Lower lobe of right lung (tissue), 2 donors: ENCODE measurements at regions not wholly inside any gene's neighbourhood (a gene's known extent, or its start where the extent isn't known, plus 50 kb on each side); places are given as distances from the start of the nearest gene placed in this dataset.
A peak's percentile ranks its signal among the peaks of the same experiment; 100 is the strongest.

Source experiments
- ATAC-seq, 2 donors: fragments of 200-7000 bp; cut with Tn5 transposase; one replicate each; pipeline ENCODE4 v1.9.1; 2020 to 2022; ENCODE audit warnings: mild to moderate bottlenecking in 2 of 2, moderate library complexity in 2 of 2
- DNase-seq: peaks from one replicate; pipeline ENCODE4 v3.0.0-alpha.2; 2020
- H3K27ac ChIP-seq: fragments of 200-600 bp; one replicate; pipeline ENCODE4 v1.8.0; 2022
- H3K27me3 ChIP-seq: fragments of 200-600 bp; one replicate; pipeline ENCODE4 v1.8.0; 2022; ENCODE audit warnings: low read depth
- H3K36me3 ChIP-seq: fragments of 200-600 bp; one replicate; pipeline ENCODE4 v1.8.0; 2022; ENCODE audit warnings: mild to moderate bottlenecking
- H3K4me1 ChIP-seq: fragments of 200-600 bp; one replicate; pipeline ENCODE4 v1.8.0; 2022
- H3K4me3 ChIP-seq: fragments of 200-600 bp; one replicate; pipeline ENCODE4 v1.8.0; 2022; ENCODE audit warnings: mild to moderate bottlenecking
- H3K9me3 ChIP-seq: fragments of 200-600 bp; one replicate; pipeline ENCODE4 v1.8.0; 2022
- CTCF ChIP-seq: fragments of 200-600 bp; IDR thresholded peaks from one replicate; pipeline ENCODE4 v1.8.0; 2022; ENCODE audit warnings: antibody characterized with exemption, mild to moderate bottlenecking
- intact Hi-C: fragments of 100-400 bp; cut with DNase I; formaldehyde crosslinking; loops from one replicate; pipeline ENCODE4 v1.11.0; 2022
- donor health status: DM: no; HTN: yes; CAD: no; lungs with severe emphysema.

DNA sequence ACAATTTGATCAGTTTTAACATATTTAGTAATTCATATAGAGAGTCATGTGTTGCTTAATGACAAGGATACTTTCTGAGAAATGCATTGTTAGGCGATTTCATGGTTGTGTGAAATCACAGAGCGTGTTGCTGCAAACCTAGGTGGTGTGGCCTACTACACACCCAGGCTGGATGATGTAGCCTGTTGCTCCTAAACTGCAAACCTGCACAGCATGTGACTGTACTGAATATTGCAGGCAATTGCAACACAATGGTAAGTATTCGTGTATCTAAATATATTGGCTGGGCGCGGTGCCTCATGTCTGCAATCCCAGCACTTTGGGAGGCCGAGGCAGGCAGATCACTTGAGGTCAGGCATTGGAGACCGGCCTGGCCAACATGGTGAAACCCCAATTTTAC lies 73.7 kb upstream of the BAIAP2L1 start:
- Histone ChIP-seq H3K27ac (no peak overlapping the region), H3K27me3 (peaks cover 24% of the 10 kb centered on the region), H3K9me3 (no peaks in the 10 kb centered on the region), H3K36me3 (no peaks in the 10 kb centered on the region), H3K4me1 (peaks cover 7% of the 10 kb centered on the region), H3K4me3 (no peak overlapping the region)
- no peak for TF ChIP-seq CTCF
- DNase-seq, result no peak
- intact Hi-C loops, result no loop called here
- no peak for ATAC-seq

DNA sequence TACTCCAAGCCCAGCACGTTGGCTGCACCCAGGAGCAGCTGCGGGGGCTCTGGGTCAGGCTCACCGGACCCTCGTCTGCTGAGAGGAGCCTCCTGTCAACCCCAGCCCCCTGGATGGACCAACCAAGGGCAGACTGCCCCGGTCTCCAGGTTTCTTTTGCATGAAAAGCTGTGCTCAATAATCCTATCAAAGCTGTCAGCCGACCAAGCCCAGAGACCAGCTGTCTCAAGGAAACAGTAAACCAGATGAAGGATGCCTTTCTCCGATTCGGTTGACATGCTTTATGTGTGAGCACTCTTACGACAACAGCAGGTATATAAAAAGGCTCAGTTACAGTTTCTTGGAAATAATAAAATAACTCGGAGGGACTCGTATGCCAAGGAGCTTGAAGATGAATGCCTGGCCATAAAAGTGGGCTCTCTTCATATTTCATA lies 71.6 kb upstream of the BAIAP2L1 start:
- no peak for ATAC-seq
- TF ChIP-seq CTCF, result no peak
- Histone ChIP-seq H3K4me3 (no peak overlapping the region), H3K27me3 (peaks cover 24% of the 10 kb centered on the region), H3K36me3 (no peaks in the 10 kb centered on the region), H3K9me3 (no peaks in the 10 kb centered on the region), H3K4me1 (peaks cover 7% of the 10 kb centered on the region), H3K27ac (no peak overlapping the region)
- intact Hi-C loops, result no loop called here
- no peak for DNase-seq

GRCh38 chr7:98470485-98471240 lies 69.8 kb upstream of the BAIAP2L1 start:
- ATAC-seq, result peak; percentile 86 to 94
- Histone ChIP-seq H3K9me3 (no peaks in the 10 kb centered on the region), H3K4me3 (peak overlapping the region; percentile 21), H3K4me1 (peaks cover 7% of the 10 kb centered on the region), H3K36me3 (no peaks in the 10 kb centered on the region), H3K27ac (no peak overlapping the region), H3K27me3 (peaks cover 24% of the 10 kb centered on the region)
- intact Hi-C loops, result no loop called here
- no peak for TF ChIP-seq CTCF
- peak; percentile 78 for DNase-seq

- Histone ChIP-seq H3K27me3 (peaks cover 24% of the 10 kb centered on the region), H3K4me3 (no peak overlapping the region), H3K36me3 (no peaks in the 10 kb centered on the region), H3K27ac (no peak overlapping the region), H3K4me1 (peaks cover 7% of the 10 kb centered on the region), H3K9me3 (no peaks in the 10 kb centered on the region)
- no peak for ATAC-seq
- TF ChIP-seq CTCF, result no peak
- no peak for DNase-seq
- intact Hi-C loops, result no loop called here
Observed at GRCh38 chr7:98469088-98469487, 68.2 kb upstream of the BAIAP2L1 start.

- ATAC-seq (no peak), DNase-seq (no peak)
- no peaks in the 10 kb centered on the region for H3K9me3 ChIP-seq
- peaks cover 7% of the 10 kb centered on the region for H3K4me1 ChIP-seq
- intact Hi-C loops, result no loop called here
- H3K27me3 ChIP-seq, result peaks cover 24% of the 10 kb centered on the region
- no peak overlapping the region for H3K27ac ChIP-seq
- no peak overlapping the region for H3K4me3 ChIP-seq
- no peaks in the 10 kb centered on the region for H3K36me3 ChIP-seq
- TF ChIP-seq CTCF, result no peak
Observed at GRCh38 chr7:98467570-98468312, 66.9 kb upstream of the BAIAP2L1 start.
